HG03460 (cell line): ENCODE measurements at regions not wholly inside any gene's neighbourhood (a gene's known extent, or its start where the extent isn't known, plus 50 kb on each side); places are given as distances from the start of the nearest gene placed in this dataset.

Experiments
- ATAC-seq: cut with Tn5 transposase; IDR thresholded peaks from one replicate; pipeline ENCODE4 v1.9.1; 2021; ENCODE audit not compliant: unreplicated experiment

- no peak for ATAC-seq
These were observed 215.5 kb upstream of the BMP4 start for GRCh38 chr14:54172114-54172513.

GRCh38 chr14:54172562-54172961 lies 215.9 kb upstream of the BMP4 start:
- no peak for ATAC-seq

- ATAC-seq: no peak
These were observed 217.2 kb upstream of the BMP4 start for GRCh38 chr14:54173802-54174201.

- ATAC-seq: no peak
These were observed 217.8 kb upstream of the BMP4 start for GRCh38 chr14:54174457-54174856.

GRCh38 chr14:54175298-54175942 lies 218.8 kb upstream of the BMP4 start:
- ATAC-seq: no peak

- no peak for ATAC-seq
These were observed 219.8 kb upstream of the CDKN3 start for GRCh38 chr14:54177019-54177418.

GRCh38 chr14:54177641-54178621 lies 218.9 kb upstream of the CDKN3 start:
- ATAC-seq: no peak

- no peak for ATAC-seq
These were observed 214.3 kb upstream of the CDKN3 start for GRCh38 chr14:54182419-54183045.

- ATAC-seq: no peak
These were observed 209.7 kb upstream of the CDKN3 start for GRCh38 chr14:54186821-54187763.

GRCh38 chr14:54188064-54188666 lies 208.6 kb upstream of the CDKN3 start:
- ATAC-seq: no peak

- no peak for ATAC-seq
These were observed 207.5 kb upstream of the CDKN3 start for GRCh38 chr14:54189333-54189732.

GRCh38 chr14:54189748-54190354 lies 207.0 kb upstream of the CDKN3 start:
- no peak for ATAC-seq

GRCh38 chr14:54191846-54192245 lies 205.0 kb upstream of the CDKN3 start:
- no peak for ATAC-seq

GRCh38 chr14:54192610-54193009 lies 204.2 kb upstream of the CDKN3 start:
- no peak for ATAC-seq

- ATAC-seq: no peak
These were observed 202.9 kb upstream of the CDKN3 start for GRCh38 chr14:54193871-54194270.

- ATAC-seq: no peak
These were observed 202.3 kb upstream of the CDKN3 start for GRCh38 chr14:54194501-54194900.

- ATAC-seq: no peak
These were observed 199.4 kb upstream of the CDKN3 start for GRCh38 chr14:54197369-54197768.

GRCh38 chr14:54200726-54201125 lies 196.1 kb upstream of the CDKN3 start:
- no peak for ATAC-seq

- ATAC-seq: no peak
These were observed 194.5 kb upstream of the CDKN3 start for GRCh38 chr14:54202288-54202687.

GRCh38 chr14:54206516-54206915 lies 190.3 kb upstream of the CDKN3 start:
- no peak for ATAC-seq
